H1 (cell line): ENCODE measurements at regions not wholly inside any gene's neighbourhood (a gene's known extent, or its start where the extent isn't known, plus 50 kb on each side); places are given as distances from the start of the nearest gene placed in this dataset.
"Not testable (repeated sequence)": the region's sequence is repeated elsewhere in the genome, so short reads cannot be mapped to it uniquely, and the experiment has no call there.

Source experiments
- CTCF ChIA-PET: fragments of 300-600 bp; sonication (Branson Sonifier 250); formaldehyde crosslinking; loops from one replicate; lab custom pipeline; 2021; ENCODE audit not compliant: partially characterized antibody; lab: Charles Lee
- POLR2A ChIA-PET: fragments of 300-600 bp; sonication (Branson Sonifier 250); formaldehyde crosslinking; loops from one replicate; lab custom pipeline; 2021; ENCODE audit warnings: inconsistent platforms; ENCODE audit not compliant: partially characterized antibody; lab: Charles Lee
- DNase-seq, 2 experiments: peaks; one replicate each; pipeline versions ENCODE4 v3.0.0 to v3.0.0-alpha.2; 2010 to 2022; ENCODE audit warnings: low spot score in 2 of 2, low read depth in 1 of 2, mixed read lengths in 1 of 2
- FAIRE-seq: peaks from 2 replicates; lab custom pipeline; 2011; peaks lifted over from hg19 to GRCh38; lab: Jason Lieb, UNC
- H2AFZ ChIP-seq: 2 replicates; pipeline ENCODE4 v1.8.1; 2012; ENCODE audit warnings: low read length, inconsistent platforms
- H2AK5ac ChIP-seq: 2 replicates; pipeline ENCODE4 v1.6.1; 2013; ENCODE audit warnings: low read depth, low read length
- H2BK120ac ChIP-seq: replicated peaks from 2 replicates; pipeline ENCODE3; 2013; ENCODE audit warnings: low read depth, low read length, inconsistent platforms
- H2BK12ac ChIP-seq: 2 replicates; pipeline ENCODE4 v1.6.1; 2013; ENCODE audit warnings: low read depth, low read length
- H2BK15ac ChIP-seq: 2 replicates; pipeline ENCODE4 v1.6.1; 2013; ENCODE audit warnings: low read length
- H2BK20ac ChIP-seq: 2 replicates; pipeline ENCODE4 v1.6.1; 2013; ENCODE audit warnings: low read length
- H2BK5ac ChIP-seq: 2 replicates; pipeline ENCODE4 v1.6.1; 2013; ENCODE audit warnings: low read depth, low read length
- H3K14ac ChIP-seq: 2 replicates; pipeline ENCODE4 v1.6.1; 2013; ENCODE audit warnings: inconsistent platforms; ENCODE audit not compliant: insufficient read length
- H3K18ac ChIP-seq: 2 replicates; pipeline ENCODE4 v1.6.1; 2013; ENCODE audit warnings: low read length; ENCODE audit errors: extremely low read depth
- H3K23ac ChIP-seq: 2 replicates; pipeline ENCODE4 v1.6.1; 2013; ENCODE audit warnings: inconsistent platforms; ENCODE audit not compliant: insufficient read length
- H3K23me2 ChIP-seq: 2 replicates; pipeline ENCODE4 v1.6.1; 2013; ENCODE audit warnings: low read depth, low read length
- H3K27ac ChIP-seq: 2 replicates; pipeline ENCODE4 v1.6.1; 2011; ENCODE audit warnings: low read depth, low read length, inconsistent platforms
- H3K27me3 ChIP-seq, 4 experiments: replicated peaks in 1 of 4; 1 replicate in 1 of 4; 2 replicates in 3 of 4; pipeline versions ENCODE4 v1.6.1 to v1.8.1; 2011 to 2013; ENCODE audit warnings: low read length in 3 of 4, mild to moderate bottlenecking in 3 of 4, inconsistent platforms in 2 of 4, mixed read lengths in 2 of 4, moderate library complexity in 1 of 4; ENCODE audit not compliant: control insufficient read depth in 3 of 4, insufficient read depth in 3 of 4; ENCODE audit errors: extremely low read depth in 1 of 4
- H3K36me3 ChIP-seq, 4 experiments: 2 replicates each; pipeline versions ENCODE4 v1.6.1 to v1.8.1; 2011 to 2013; ENCODE audit warnings: mild to moderate bottlenecking in 4 of 4, low read length in 3 of 4, moderate library complexity in 2 of 4, control low read depth in 1 of 4, inconsistent platforms in 1 of 4; ENCODE audit not compliant: insufficient read depth in 4 of 4, control insufficient read depth in 2 of 4
- H3K4ac ChIP-seq: replicated peaks from 2 replicates; pipeline ENCODE3; 2013; ENCODE audit warnings: low read length, low read depth, mixed read lengths, inconsistent platforms; ENCODE audit not compliant: insufficient read length
- H3K4me1 ChIP-seq, 4 experiments: replicated peaks in 1 of 4; 1 replicate in 1 of 4; 2 replicates in 3 of 4; pipeline versions ENCODE4 v1.6.1 to v1.8.1; 2011 to 2013; ENCODE audit warnings: low read length in 3 of 4, inconsistent platforms in 2 of 4, mixed read lengths in 1 of 4; ENCODE audit not compliant: insufficient read depth in 4 of 4, control insufficient read depth in 3 of 4
- H3K4me2 ChIP-seq, 2 experiments: 2 replicates each; pipeline versions ENCODE4 v1.6.1 to v1.8.1; 2011 to 2013; ENCODE audit warnings: low read depth in 2 of 2, low read length in 2 of 2, control low read depth in 1 of 2, inconsistent platforms in 1 of 2, mild to moderate bottlenecking in 1 of 2; ENCODE audit not compliant: insufficient read depth in 1 of 2
- H3K4me3 ChIP-seq, 4 experiments: fragments of 200-600, 300-600 bp in 1 of 4; sonication (generic), shearing (Covaris generic), sonication (Bioruptor Twin) in 1 of 4; 2 replicates each; pipeline versions ENCODE4 v1.5.1 to v1.8.1; 2011 to 2016; ENCODE audit warnings: low read length in 4 of 4, low read depth in 3 of 4, control low read depth in 2 of 4, inconsistent platforms in 2 of 4, mild to moderate bottlenecking in 2 of 4, mixed read lengths in 1 of 4, moderate library complexity in 1 of 4; ENCODE audit not compliant: insufficient read depth in 2 of 4; ENCODE audit errors: extremely low read depth in 1 of 4
- H3K56ac ChIP-seq: replicated peaks from 2 replicates; pipeline ENCODE3; 2013; ENCODE audit warnings: low read depth, mild to moderate bottlenecking, mixed read lengths, low read length, inconsistent platforms; ENCODE audit not compliant: insufficient read length
- H3K79me1 ChIP-seq: 2 replicates; pipeline ENCODE4 v1.6.1; 2013; ENCODE audit warnings: low read depth, low read length, control low read depth
- H3K79me2 ChIP-seq, 2 experiments: 2 replicates each; pipeline versions ENCODE4 v1.6.1 to v1.8.1; 2012 to 2013; ENCODE audit warnings: low read length in 2 of 2, mild to moderate bottlenecking in 2 of 2, inconsistent platforms in 1 of 2; ENCODE audit not compliant: insufficient read depth in 2 of 2, control insufficient read depth in 1 of 2
- H3K9ac ChIP-seq, 4 experiments: replicated peaks in 1 of 4; 1 replicate in 1 of 4; 2 replicates in 3 of 4; pipeline versions ENCODE4 v1.6.1 to v1.8.1; 2011 to 2013; ENCODE audit warnings: low read depth in 3 of 4, low read length in 3 of 4, control low read depth in 2 of 4, mild to moderate bottlenecking in 2 of 4, moderate library complexity in 2 of 4, inconsistent platforms in 1 of 4; ENCODE audit errors: extremely low read depth in 1 of 4
- H3K9me3 ChIP-seq, 2 experiments: 2 replicates each; pipeline versions ENCODE4 v1.6.1 to v1.8.1; 2012 to 2013; ENCODE audit warnings: mild to moderate bottlenecking in 2 of 2, moderate library complexity in 2 of 2, control low read depth in 1 of 2, inconsistent platforms in 1 of 2, low read depth in 1 of 2, low read length in 1 of 2, mixed read lengths in 1 of 2; ENCODE audit not compliant: insufficient read depth in 2 of 2
- H4K20me1 ChIP-seq, 2 experiments: replicated peaks in 1 of 2; 2 replicates each; pipeline versions ENCODE3 to v1.8.1; 2011 to 2013; ENCODE audit warnings: inconsistent platforms in 2 of 2, low read length in 2 of 2, mild to moderate bottlenecking in 1 of 2; ENCODE audit not compliant: insufficient read depth in 2 of 2, control insufficient read depth in 1 of 2
- H4K5ac ChIP-seq: 2 replicates; pipeline ENCODE4 v1.6.1; 2013; ENCODE audit warnings: low read length, low read depth, mixed read lengths, inconsistent platforms; ENCODE audit not compliant: insufficient read length
- H4K8ac ChIP-seq: 2 replicates; pipeline ENCODE4 v1.8.0; 2013; ENCODE audit warnings: mild to moderate bottlenecking, moderate library complexity, low read length, inconsistent platforms; ENCODE audit not compliant: insufficient read depth; ENCODE audit errors: extremely low read depth
- H4K91ac ChIP-seq: replicated peaks from 2 replicates; pipeline ENCODE3; 2013; ENCODE audit warnings: low read length, mixed read lengths, inconsistent platforms; ENCODE audit not compliant: insufficient read length
- EP300 ChIP-seq, 2 experiments: IDR thresholded peaks; 1 replicate in 1 of 2; 2 replicates in 1 of 2; pipeline ENCODE4 v1.6.1; 2011 to 2012; ENCODE audit warnings: low read depth in 2 of 2, low read length in 2 of 2, mild to moderate bottlenecking in 2 of 2, borderline replicate concordance in 1 of 2, inconsistent platforms in 1 of 2, moderate library complexity in 1 of 2
- WGBS, 2 experiments: shearing (Covaris generic) in 1 of 2; methylation state at CpG; one replicate each; pipeline versions ENCODE4 v1.1.6 to v1.1.7; 2013 to 2015; ENCODE audit warnings: low lambda C conversion rate in 2 of 2, mixed read lengths in 2 of 2, inconsistent platforms in 1 of 2, low coverage in 1 of 2, missing lambda C conversion rate in 1 of 2; ENCODE audit not compliant: insufficient replicate concordance in 2 of 2, insufficient coverage in 1 of 2, insufficient read length in 1 of 2; ENCODE audit errors: extremely low coverage in 1 of 2, missing lambda C conversion rate in 1 of 2; 5-methylcytosine and 5-hydroxymethylcytosine counted together

DNA sequence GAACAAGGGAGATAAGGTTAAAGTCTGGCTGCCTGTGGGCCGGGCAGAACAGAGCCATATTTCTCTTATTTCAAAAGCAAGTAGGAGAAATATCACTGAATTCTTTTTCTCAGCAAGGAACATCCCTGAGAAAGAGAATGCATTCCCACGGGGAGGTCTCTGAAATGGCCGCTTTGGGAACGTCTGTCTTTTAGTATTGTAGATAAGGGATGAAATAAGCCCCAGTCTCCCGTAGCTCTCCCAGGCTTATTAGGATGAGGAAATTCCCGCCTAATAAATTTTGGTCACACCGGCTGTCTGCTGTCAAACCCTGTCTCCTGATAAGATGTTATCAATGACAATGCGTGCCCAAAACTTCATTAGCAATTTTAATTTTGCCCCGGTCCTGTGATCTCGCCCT is 1353.3 kb downstream of the PLA2G4A start:
- H3K27ac ChIP-seq, H4K91ac ChIP-seq, H3K4me1 ChIP-seq, H3K14ac ChIP-seq, H2BK120ac ChIP-seq, H2BK20ac ChIP-seq, H4K5ac ChIP-seq, H2BK15ac ChIP-seq, H3K23ac ChIP-seq, H3K36me3 ChIP-seq, H4K8ac ChIP-seq, DNase-seq, H2BK5ac ChIP-seq, H3K79me2 ChIP-seq, H2BK12ac ChIP-seq, H3K9me3 ChIP-seq, H3K4ac ChIP-seq, H3K79me1 ChIP-seq, H3K9ac ChIP-seq, H3K23me2 ChIP-seq, H3K27me3 ChIP-seq, H3K56ac ChIP-seq, POLR2A ChIA-PET, H2AK5ac ChIP-seq, H2AFZ ChIP-seq, H4K20me1 ChIP-seq, FAIRE-seq, CTCF ChIA-PET, H3K4me2 ChIP-seq, H3K18ac ChIP-seq, H3K4me3 ChIP-seq: not testable (repeated sequence)
- peak in 1 of 2 experiments; percentile 80; a peak in 1 of 3 replicates for TF ChIP-seq EP300 (IDR thresholded peaks at IDR 0.05; ENCODE audit: borderline replicate concordance in 1 of 2, low read depth in 2 of 2, low read length in 2 of 2)
- WGBS, 2 experiments = 95% methylated on average over 10 of the region's 10 CpGs; no CpG with 5 or more reads in 1 of the 2 experiments
